Brain microvascular endothelial cell (primary cell): ENCODE measurements at regions not wholly inside any gene's neighbourhood (a gene's known extent, or its start where the extent isn't known, plus 50 kb on each side); places are given as distances from the start of the nearest gene placed in this dataset.

Source experiments
- DNase-seq: peaks from one replicate; pipeline ENCODE4 v3.0.0-alpha.2; 2020
- H3K27ac ChIP-seq: fragments of 250-450 bp; sonication (Bioruptor Pico); 2 replicates; pipeline ENCODE4 v1.5.1; 2020; ENCODE audit warnings: mild to moderate bottlenecking, moderate library complexity
- H3K27me3 ChIP-seq: fragments of 250-450 bp; sonication (Bioruptor Pico); replicated peaks from 2 replicates; pipeline ENCODE4 v1.5.1; 2020; ENCODE audit warnings: mild to moderate bottlenecking
- H3K36me3 ChIP-seq: fragments of 250-450 bp; sonication (Bioruptor Pico); replicated peaks from 2 replicates; pipeline ENCODE4 v1.5.1; 2020; ENCODE audit warnings: mild to moderate bottlenecking
- H3K4me3 ChIP-seq: 2 replicates; pipeline ENCODE4 v1.5.1; 2011; ENCODE audit warnings: low read depth, mild to moderate bottlenecking, control low read depth, low read length, moderate library complexity
- CTCF ChIP-seq: IDR thresholded peaks from 2 replicates; pipeline ENCODE4 v1.5.1; 2011; ENCODE audit warnings: low read depth, mild to moderate bottlenecking, moderate library complexity, low read length, control low read depth, inconsistent platforms; ENCODE audit errors: missing control alignments
- in situ Hi-C: cut with HindIII; loops from 2 replicates; pipeline ENCODE4 v1.10.0; 2017; ENCODE audit warnings: low sequenced_read_pairs, low pct_ligation_motif_present

GRCh38 chr3:150216866-150217600 is 191.1 kb upstream of the TSC22D2 start:
- H3K27me3 ChIP-seq: no peaks in the 10 kb centered on the region
- H3K36me3 ChIP-seq: no peaks in the 10 kb centered on the region
- TF ChIP-seq CTCF: no peak

GRCh38 chr3:150216041-150216811 is 191.9 kb upstream of the TSC22D2 start:
- in situ Hi-C loops: no loop called here
- no peak overlapping the region for H3K4me3 ChIP-seq
- H3K27ac ChIP-seq: no peak overlapping the region
- peak; percentile 28 for DNase-seq
- TF ChIP-seq CTCF: peak; percentile 6
- H3K36me3 ChIP-seq: no peaks in the 10 kb centered on the region
- no peaks in the 10 kb centered on the region for H3K27me3 ChIP-seq

More at GRCh38 chr3:150216866-150217600, 191.1 kb upstream of the TSC22D2 start:
- DNase-seq: no peak
- H3K27ac ChIP-seq: no peak overlapping the region
- no peak overlapping the region for H3K4me3 ChIP-seq
- in situ Hi-C loops: no loop called here

GRCh38 chr3:150215616-150216015 is 192.5 kb upstream of the TSC22D2 start:
- Histone ChIP-seq H3K27me3 (no peaks in the 10 kb centered on the region), H3K36me3 (no peaks in the 10 kb centered on the region), H3K27ac (no peak overlapping the region), H3K4me3 (no peak overlapping the region)
- in situ Hi-C loops: no loop called here
- DNase-seq: no peak
- TF ChIP-seq CTCF: no peak

- no peaks in the 10 kb centered on the region for H3K36me3 ChIP-seq
- no peak for DNase-seq
- no peak overlapping the region for H3K27ac ChIP-seq
- no peak overlapping the region for H3K4me3 ChIP-seq
- in situ Hi-C loops: no loop called here
- no peaks in the 10 kb centered on the region for H3K27me3 ChIP-seq
- TF ChIP-seq CTCF: no peak
These were observed 194.5 kb upstream of the TSC22D2 start for GRCh38 chr3:150213577-150213976.

GRCh38 chr3:150210461-150211110 is 197.5 kb upstream of the TSC22D2 start:
- in situ Hi-C loops: no loop called here
- Histone ChIP-seq H3K27me3 (no peaks in the 10 kb centered on the region), H3K27ac (no peak overlapping the region), H3K4me3 (no peak overlapping the region), H3K36me3 (no peaks in the 10 kb centered on the region)
- DNase-seq: no peak
- no peak for TF ChIP-seq CTCF
